ENCODE measurements at regions not wholly inside any gene's neighbourhood (a gene's known extent, or its start where the extent isn't known, plus 50 kb on each side); places are given as distances from the start of the nearest gene placed in this dataset.

DNA sequence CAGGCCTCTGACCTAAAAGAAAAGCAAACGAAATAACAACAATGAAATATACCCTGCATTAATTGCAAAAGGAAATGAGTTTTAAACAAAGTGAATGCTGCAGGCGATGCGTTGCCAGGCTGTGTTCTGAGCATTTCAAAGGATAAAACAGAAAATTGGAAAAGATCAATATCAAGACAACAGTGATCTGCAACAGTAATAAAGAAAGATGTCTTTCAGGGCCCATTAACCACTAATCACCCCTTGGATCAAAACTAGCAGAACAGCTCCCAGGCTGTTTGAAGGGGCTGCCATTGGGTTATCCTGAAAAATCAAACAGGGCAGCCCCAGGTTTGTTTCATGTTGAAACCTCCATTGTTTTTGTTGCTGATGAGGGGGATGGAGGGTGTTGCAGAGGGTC, 219.2 kb downstream of the FGFR2 start:
- TF ChIP-seq, protein P1, sequence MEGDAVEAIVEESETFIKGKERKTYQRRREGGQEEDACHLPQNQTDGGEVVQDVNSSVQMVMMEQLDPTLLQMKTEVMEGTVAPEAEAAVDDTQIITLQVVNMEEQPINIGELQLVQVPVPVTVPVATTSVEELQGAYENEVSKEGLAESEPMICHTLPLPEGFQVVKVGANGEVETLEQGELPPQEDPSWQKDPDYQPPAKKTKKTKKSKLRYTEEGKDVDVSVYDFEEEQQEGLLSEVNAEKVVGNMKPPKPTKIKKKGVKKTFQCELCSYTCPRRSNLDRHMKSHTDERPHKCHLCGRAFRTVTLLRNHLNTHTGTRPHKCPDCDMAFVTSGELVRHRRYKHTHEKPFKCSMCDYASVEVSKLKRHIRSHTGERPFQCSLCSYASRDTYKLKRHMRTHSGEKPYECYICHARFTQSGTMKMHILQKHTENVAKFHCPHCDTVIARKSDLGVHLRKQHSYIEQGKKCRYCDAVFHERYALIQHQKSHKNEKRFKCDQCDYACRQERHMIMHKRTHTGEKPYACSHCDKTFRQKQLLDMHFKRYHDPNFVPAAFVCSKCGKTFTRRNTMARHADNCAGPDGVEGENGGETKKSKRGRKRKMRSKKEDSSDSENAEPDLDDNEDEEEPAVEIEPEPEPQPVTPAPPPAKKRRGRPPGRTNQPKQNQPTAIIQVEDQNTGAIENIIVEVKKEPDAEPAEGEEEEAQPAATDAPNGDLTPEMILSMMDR (optimal IDR thresholded peaks at IDR 0.05 in 1 of 3, IDR thresholded peaks at IDR 0.05 in 1 of 3, conservative IDR thresholded peaks at IDR 0.05 in 1 of 3; ENCODE audit: extremely low read depth in 1 of 3, insufficient read depth in 2 of 3, low read length in 3 of 3): no peak
- TF ChIP-seq EZH2 (IDR thresholded peaks at IDR 0.05; ENCODE audit: low read length): no peak
